GM12891 (cell line): ENCODE measurements at regions not wholly inside any gene's neighbourhood (a gene's known extent, or its start where the extent isn't known, plus 50 kb on each side); places are given as distances from the start of the nearest gene placed in this dataset.
"Not testable (repeated sequence)": the region's sequence is repeated elsewhere in the genome, so short reads cannot be mapped to it uniquely, and the experiment has no call there.

Experiments used
- POLR2A ChIP-seq: IDR thresholded peaks from 2 replicates; pipeline ENCODE4 v1.6.1; 2011; ENCODE audit warnings: low read depth, low read length, control low read depth
- POLR2AphosphoS5 ChIP-seq: IDR thresholded peaks from 2 replicates; pipeline ENCODE4 v1.6.1; 2011; ENCODE audit warnings: low read depth, low read length, control low read depth
- TAF1 ChIP-seq: IDR thresholded peaks from 2 replicates; pipeline ENCODE4 v1.6.1; 2011; ENCODE audit warnings: low read depth, low read length, control low read depth

DNA sequence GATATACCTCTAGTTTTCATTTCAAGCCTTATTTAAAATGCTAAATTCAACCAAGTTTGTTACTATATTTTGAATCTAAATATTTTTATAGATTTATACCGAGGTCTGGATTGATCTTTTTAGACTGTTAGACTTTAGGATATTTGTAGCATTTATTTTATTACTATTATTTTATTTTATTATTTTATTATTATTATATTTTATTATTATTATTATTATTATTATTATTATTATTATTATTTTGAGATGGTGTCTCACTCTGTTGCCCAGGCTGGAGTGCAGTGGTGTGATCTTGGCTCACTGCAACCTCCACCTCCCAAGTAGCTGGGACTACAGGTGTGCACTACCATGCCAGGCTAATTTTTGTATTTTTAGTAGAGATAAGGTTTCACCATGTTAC lies 195.3 kb downstream of the ALX1 start:
- TF ChIP-seq POLR2A, POLR2AphosphoS5, TAF1: not testable (repeated sequence)
